LNCAP (cell line): ENCODE measurements at regions not wholly inside any gene's neighbourhood (a gene's known extent, or its start where the extent isn't known, plus 50 kb on each side); places are given as distances from the start of the nearest gene placed in this dataset.

ENCODE experiments used
- CTCF ChIP-seq: fragments of 450-650 bp; IDR thresholded peaks from 2 replicates; pipeline ENCODE4 v1.5.1; 2017; ENCODE audit warnings: mild to moderate bottlenecking

GRCh38 chr20:29325304-29325640, 1932.2 kb upstream of the DEFB115 start:
- no peak for TF ChIP-seq CTCF

- TF ChIP-seq CTCF, result no peak
These were observed 1930.9 kb upstream of the DEFB115 start for GRCh38 chr20:29326376-29327070.

GRCh38 chr20:29327600-29328420, 1929.7 kb upstream of the DEFB115 start:
- peak; percentile 53 for TF ChIP-seq CTCF

- no peak for TF ChIP-seq CTCF
These were observed 1907.6 kb upstream of the DEFB115 start for GRCh38 chr20:29349836-29350235.

GRCh38 chr20:29408034-29408695, 1849.3 kb upstream of the DEFB115 start:
- TF ChIP-seq CTCF, result no peak

GRCh38 chr20:29409833-29410805, 1847.3 kb upstream of the DEFB115 start:
- TF ChIP-seq CTCF, result no peak
